WTC11 (cell line): ENCODE measurements at regions not wholly inside any gene's neighbourhood (a gene's known extent, or its start where the extent isn't known, plus 50 kb on each side); places are given as distances from the start of the nearest gene placed in this dataset.
"Not testable (repeated sequence)": the region's sequence is repeated elsewhere in the genome, so short reads cannot be mapped to it uniquely, and the experiment has no call there.

Experiments
- ATF3 ChIP-seq: sonication (generic); formaldehyde crosslinking; conservative IDR thresholded peaks from 2 replicates; pipeline ENCODE4 v1.8.1; 2022; ENCODE audit warnings: mild to moderate bottlenecking, missing genetic modification reagents
- CTCF ChIP-seq: fragments of 200-600 bp; IDR thresholded peaks from 2 replicates; pipeline ENCODE4 v1.8.0; 2022; ENCODE audit warnings: antibody characterized with exemption
- E2F1 ChIP-seq: sonication (generic); formaldehyde crosslinking; IDR thresholded peaks from 2 replicates; pipeline ENCODE4 v1.8.0; 2022; ENCODE audit warnings: mild to moderate bottlenecking, missing genetic modification reagents
- E2F5 ChIP-seq: sonication (generic); formaldehyde crosslinking; IDR thresholded peaks from 2 replicates; pipeline ENCODE4 v1.8.1; 2022; ENCODE audit warnings: mild to moderate bottlenecking, moderate library complexity, missing genetic modification reagents
- TP53 ChIP-seq: sonication (generic); formaldehyde crosslinking; IDR thresholded peaks from 2 replicates; pipeline ENCODE4 v1.8.1; 2023; ENCODE audit warnings: mild to moderate bottlenecking, missing genetic modification reagents
- ZBTB43 ChIP-seq: sonication (generic); formaldehyde crosslinking; IDR thresholded peaks from 2 replicates; pipeline ENCODE4 v1.8.1; 2023; ENCODE audit warnings: mild to moderate bottlenecking, missing genetic modification reagents

- TF ChIP-seq CTCF; ATF3; TP53; E2F5 (CRISPR knock-in tag); ZBTB43 (CRISPR knock-in tag); E2F1 (CRISPR knock-in tag): not testable (repeated sequence)
These were observed 57.9 kb upstream of the ECHDC3 start for GRCh38 chr10:11684341-11684716.
